Mesendoderm (in vitro differentiated cells): ENCODE measurements at regions not wholly inside any gene's neighbourhood (a gene's known extent, or its start where the extent isn't known, plus 50 kb on each side); places are given as distances from the start of the nearest gene placed in this dataset.

Experiments used
- DNase-seq: peaks from one replicate; pipeline ENCODE4 v3.0.0; 2013
- H2AK5ac ChIP-seq: 2 replicates; pipeline ENCODE4 v1.6.1; 2013; ENCODE audit warnings: low read length, inconsistent platforms
- H2BK120ac ChIP-seq: 2 replicates; pipeline ENCODE4 v1.6.1; 2013; ENCODE audit warnings: low read depth, mild to moderate bottlenecking, low read length, moderate library complexity, mixed read lengths
- H2BK15ac ChIP-seq: replicated peaks from 2 replicates; pipeline ENCODE4 v1.6.1; 2013; ENCODE audit warnings: low read depth, mild to moderate bottlenecking, moderate library complexity
- H2BK5ac ChIP-seq: 2 replicates; pipeline ENCODE4 v1.6.1; 2013; ENCODE audit warnings: low read length, inconsistent platforms
- H3K18ac ChIP-seq: 2 replicates; pipeline ENCODE4 v1.6.1; 2013; ENCODE audit warnings: mild to moderate bottlenecking, low read length, mixed read lengths
- H3K23ac ChIP-seq: one replicate; pipeline ENCODE4 v1.6.1; 2013; ENCODE audit warnings: low read length
- H3K27ac ChIP-seq: 2 replicates; pipeline ENCODE4 v1.5.1; 2013; ENCODE audit warnings: low read depth, mild to moderate bottlenecking, inconsistent platforms, low read length, moderate library complexity
- H3K27me3 ChIP-seq: 2 replicates; pipeline ENCODE4 v1.6.1; 2013; ENCODE audit warnings: low read length, control low read depth, mild to moderate bottlenecking, inconsistent platforms; ENCODE audit not compliant: insufficient read depth, poor library complexity
- H3K36me3 ChIP-seq: 2 replicates; pipeline ENCODE4 v1.6.1; 2013; ENCODE audit warnings: low read length, inconsistent platforms; ENCODE audit not compliant: control insufficient read depth, insufficient read depth
- H3K4ac ChIP-seq: one replicate; pipeline ENCODE4 v1.6.1; 2013; ENCODE audit warnings: low read depth, mild to moderate bottlenecking, low read length, moderate library complexity
- H3K4me1 ChIP-seq: 2 replicates; pipeline ENCODE4 v1.6.1; 2013; ENCODE audit warnings: low read depth, low read length, inconsistent platforms; ENCODE audit not compliant: control insufficient read depth
- H3K4me2 ChIP-seq: 2 replicates; pipeline ENCODE4 v1.6.1; 2013; ENCODE audit warnings: low read length
- H3K4me3 ChIP-seq: 2 replicates; pipeline ENCODE4 v1.5.1; 2013; ENCODE audit warnings: mild to moderate bottlenecking, low read length
- H3K56ac ChIP-seq: one replicate; pipeline ENCODE4 v1.6.1; 2013; ENCODE audit warnings: low read length
- H3K79me1 ChIP-seq: 2 replicates; pipeline ENCODE4 v1.6.1; 2013; ENCODE audit warnings: low read length, inconsistent platforms
- H3K79me2 ChIP-seq: 2 replicates; pipeline ENCODE4 v1.6.1; 2013; ENCODE audit warnings: mild to moderate bottlenecking, low read length; ENCODE audit not compliant: control insufficient read depth, insufficient read depth
- H3K9ac ChIP-seq: 2 replicates; pipeline ENCODE4 v1.6.1; 2013; ENCODE audit warnings: low read length, inconsistent platforms
- H4K5ac ChIP-seq: one replicate; pipeline ENCODE4 v1.6.1; 2013; ENCODE audit warnings: low read length
- H4K8ac ChIP-seq: one replicate; pipeline ENCODE4 v1.6.1; 2013; ENCODE audit warnings: low read depth, mild to moderate bottlenecking, control low read depth, low read length, moderate library complexity
- WGBS: extraction: QIAGEN DNeasy Blood & Tissue Kit; methylation state at CpG from one replicate; pipeline ENCODE4 v1.1.7; 2013; ENCODE audit warnings: low lambda C conversion rate, missing lambda C conversion rate; ENCODE audit not compliant: insufficient coverage; ENCODE audit errors: extremely low coverage; 5-methylcytosine and 5-hydroxymethylcytosine counted together

DNA sequence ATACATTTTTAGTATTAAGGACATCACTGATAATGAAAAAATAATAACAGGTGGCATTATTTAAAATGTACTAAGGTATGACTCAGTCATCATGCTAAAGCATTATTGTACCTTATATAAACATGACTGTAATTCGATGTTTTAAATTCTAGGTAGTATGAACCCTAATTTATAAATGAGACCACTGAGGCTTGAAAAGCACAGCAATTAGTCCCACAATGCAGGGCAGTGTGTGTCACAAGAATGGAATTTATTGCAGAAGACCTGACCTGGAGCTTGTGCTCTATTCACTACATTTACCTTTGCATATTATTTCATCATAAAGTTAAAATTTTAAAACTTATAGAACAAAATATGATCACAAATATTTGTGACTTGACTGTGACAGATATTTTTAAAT is 358.5 kb upstream of the DSEL start:
- Histone ChIP-seq H3K4me3 (no peak overlapping the region), H3K23ac (no peak overlapping the region), H2BK5ac (no peak overlapping the region), H3K18ac (no peak overlapping the region), H4K8ac (no peak overlapping the region), H2BK15ac (no peak overlapping the region), H3K4ac (no peak overlapping the region), H3K79me2 (no peaks in the 10 kb centered on the region), H3K4me2 (no peak overlapping the region), H3K36me3 (no peaks in the 10 kb centered on the region), H3K56ac (no peak overlapping the region), H2AK5ac (no peak overlapping the region), H4K5ac (no peak overlapping the region), H3K4me1 (no peaks in the 10 kb centered on the region), H3K79me1 (no peaks in the 10 kb centered on the region), H2BK120ac (no peak overlapping the region), H3K9ac (no peak overlapping the region), H3K27ac (no peak overlapping the region), H3K27me3 (no peaks in the 10 kb centered on the region)
- DNase-seq, result peak; percentile 54
- WGBS, result no CpG with 5 or more reads among the region's 1 CpG

DNA sequence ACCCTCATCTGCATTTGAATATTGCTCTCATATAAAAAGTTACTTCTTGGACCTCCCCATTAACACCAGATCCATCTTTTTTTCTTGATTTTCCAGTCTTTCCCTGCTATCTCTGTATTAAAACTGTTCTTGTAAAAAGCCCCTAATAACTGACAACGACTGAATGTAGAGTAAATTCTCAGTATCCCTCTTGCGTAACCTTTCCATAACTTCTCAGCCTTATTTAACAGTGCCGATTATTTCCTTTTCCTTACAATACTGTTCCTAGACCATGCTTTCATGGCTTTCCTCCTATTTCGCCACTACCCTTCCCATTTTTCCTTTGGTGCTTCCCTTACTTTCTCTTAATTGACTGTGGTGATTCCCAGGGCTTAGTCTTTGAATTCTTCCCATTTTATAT is 348.9 kb upstream of the DSEL start:
- Histone ChIP-seq H3K23ac (no peak overlapping the region), H3K4me3 (no peak overlapping the region), H3K4ac (no peak overlapping the region), H4K5ac (no peak overlapping the region), H3K27me3 (no peaks in the 10 kb centered on the region), H2BK5ac (no peak overlapping the region), H3K27ac (no peak overlapping the region), H3K4me1 (no peaks in the 10 kb centered on the region), H3K56ac (no peak overlapping the region), H4K8ac (no peak overlapping the region), H2AK5ac (no peak overlapping the region), H3K79me2 (no peaks in the 10 kb centered on the region), H3K9ac (no peak overlapping the region), H3K36me3 (no peaks in the 10 kb centered on the region), H3K18ac (no peak overlapping the region), H2BK120ac (no peak overlapping the region), H3K79me1 (no peaks in the 10 kb centered on the region), H3K4me2 (no peak overlapping the region), H2BK15ac (no peak overlapping the region)
- DNase-seq, result no peak
- no CpG with 5 or more reads among the region's 4 CpGs for WGBS

DNA sequence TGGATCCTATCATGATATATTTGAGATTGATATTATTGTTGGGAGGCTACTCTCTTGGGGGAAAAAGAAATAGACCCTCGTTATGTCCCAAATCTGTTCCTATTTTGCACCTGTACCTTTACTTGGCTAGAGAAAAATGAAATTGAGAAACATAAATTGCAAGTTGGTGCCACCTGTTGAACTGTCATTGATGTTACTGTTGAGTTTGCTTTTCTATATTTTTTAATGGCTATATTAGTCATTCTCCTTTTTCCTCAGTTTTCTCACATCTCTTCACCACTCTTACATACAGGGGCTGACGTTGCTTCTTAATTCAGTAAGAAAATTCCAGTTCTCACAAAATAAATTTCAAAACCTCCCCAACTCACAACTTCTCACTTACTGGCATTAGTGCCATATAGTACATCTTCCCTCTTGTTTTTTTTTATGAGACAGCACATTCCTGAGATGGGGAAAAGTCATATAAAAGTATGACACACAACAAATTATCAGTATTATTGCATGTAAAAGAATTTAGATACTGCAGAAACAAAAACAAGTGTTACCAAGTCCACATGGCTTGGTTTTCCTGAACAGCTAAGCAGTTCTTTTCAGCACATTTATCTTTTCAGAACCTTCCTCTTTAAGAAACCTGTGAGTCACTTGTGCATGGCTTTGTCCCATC is 348.3 kb upstream of the DSEL start:
- Histone ChIP-seq H2BK5ac (no peak overlapping the region), H4K8ac (no peak overlapping the region), H3K36me3 (no peaks in the 10 kb centered on the region), H3K18ac (no peak overlapping the region), H3K79me1 (no peaks in the 10 kb centered on the region), H3K56ac (no peak overlapping the region), H3K27me3 (no peaks in the 10 kb centered on the region), H3K27ac (no peak overlapping the region), H3K23ac (no peak overlapping the region), H2AK5ac (no peak overlapping the region), H3K4me2 (no peak overlapping the region), H3K9ac (no peak overlapping the region), H4K5ac (no peak overlapping the region), H2BK120ac (no peak overlapping the region), H3K4me1 (no peaks in the 10 kb centered on the region), H3K4ac (no peak overlapping the region), H3K4me3 (no peak overlapping the region), H3K79me2 (no peaks in the 10 kb centered on the region), H2BK15ac (no peak overlapping the region)
- WGBS, result no CpG with 5 or more reads among the region's 2 CpGs
- DNase-seq, result no peak

DNA sequence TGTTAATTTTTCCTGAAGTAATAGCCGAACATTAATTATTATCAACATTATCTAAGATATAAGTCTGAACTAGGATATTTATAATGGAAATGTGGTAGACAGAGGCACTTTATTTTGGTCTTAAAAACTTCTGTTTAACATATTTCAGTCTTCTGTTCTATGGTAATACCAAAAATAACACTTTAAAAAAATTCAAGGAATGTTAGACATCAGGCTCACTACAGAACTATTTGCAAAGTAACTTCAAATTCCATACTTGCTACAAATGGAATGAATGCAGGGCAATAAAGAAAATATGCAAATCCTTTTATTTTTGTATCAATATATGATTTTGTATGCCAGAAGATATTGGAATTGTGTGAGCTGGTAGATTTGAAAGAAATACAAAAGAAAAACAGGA is 345.5 kb upstream of the DSEL start:
- no peaks in the 10 kb centered on the region for H3K79me2 ChIP-seq
- H3K4me1 ChIP-seq, result no peaks in the 10 kb centered on the region
- whole genome bisulfite sequencing, result no CpG with 5 or more reads among the region's 1 CpG
- DNase-seq, result no peak
- H3K36me3 ChIP-seq, result no peaks in the 10 kb centered on the region
- H3K4me3 ChIP-seq, result no peak overlapping the region
- H3K27ac ChIP-seq, result no peak overlapping the region
- H4K8ac ChIP-seq, result no peak overlapping the region
- H3K9ac ChIP-seq, result no peak overlapping the region
- H2BK5ac ChIP-seq, result no peak overlapping the region
- no peak overlapping the region for H4K5ac ChIP-seq
- H3K23ac ChIP-seq, result no peak overlapping the region
- H3K56ac ChIP-seq, result no peak overlapping the region
- no peak overlapping the region for H2AK5ac ChIP-seq
- H2BK120ac ChIP-seq, result no peak overlapping the region
- no peak overlapping the region for H3K18ac ChIP-seq
- H3K4ac ChIP-seq, result no peak overlapping the region
- H3K79me1 ChIP-seq, result no peaks in the 10 kb centered on the region
- no peak overlapping the region for H3K4me2 ChIP-seq
- no peaks in the 10 kb centered on the region for H3K27me3 ChIP-seq
- H2BK15ac ChIP-seq, result no peak overlapping the region

DNA sequence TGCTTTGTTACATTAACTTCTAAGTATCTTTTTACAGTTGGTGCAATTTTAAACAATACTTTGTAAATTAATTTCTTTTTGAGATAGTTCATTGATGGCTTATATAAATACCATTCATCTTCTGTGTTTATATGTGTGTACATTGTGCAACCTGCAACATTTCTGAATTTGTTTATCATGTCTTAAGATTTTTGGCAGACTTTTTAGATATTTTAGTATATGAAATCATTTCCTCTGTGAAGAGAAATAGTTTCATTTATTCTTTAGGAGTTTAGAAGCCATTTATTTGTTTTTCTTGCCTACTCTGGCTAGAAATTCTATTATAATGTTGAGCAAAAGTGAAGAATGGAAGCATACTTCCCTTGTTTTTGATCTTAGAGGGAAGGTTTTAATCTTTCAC is 337.8 kb upstream of the DSEL start:
- no peaks in the 10 kb centered on the region for H3K27me3 ChIP-seq
- H2BK120ac ChIP-seq, result no peak overlapping the region
- H3K4me3 ChIP-seq, result no peak overlapping the region
- H3K4ac ChIP-seq, result no peak overlapping the region
- no peak overlapping the region for H3K27ac ChIP-seq
- H3K56ac ChIP-seq, result no peak overlapping the region
- H3K9ac ChIP-seq, result no peak overlapping the region
- no peaks in the 10 kb centered on the region for H3K79me2 ChIP-seq
- no peak overlapping the region for H3K4me2 ChIP-seq
- H3K36me3 ChIP-seq, result no peaks in the 10 kb centered on the region
- no peak for DNase-seq
- H3K18ac ChIP-seq, result no peak overlapping the region
- H3K79me1 ChIP-seq, result no peaks in the 10 kb centered on the region
- H4K5ac ChIP-seq, result no peak overlapping the region
- no peaks in the 10 kb centered on the region for H3K4me1 ChIP-seq
- H2BK5ac ChIP-seq, result no peak overlapping the region
- no peak overlapping the region for H2AK5ac ChIP-seq
- H3K23ac ChIP-seq, result no peak overlapping the region
- no peak overlapping the region for H2BK15ac ChIP-seq
- H4K8ac ChIP-seq, result no peak overlapping the region

DNA sequence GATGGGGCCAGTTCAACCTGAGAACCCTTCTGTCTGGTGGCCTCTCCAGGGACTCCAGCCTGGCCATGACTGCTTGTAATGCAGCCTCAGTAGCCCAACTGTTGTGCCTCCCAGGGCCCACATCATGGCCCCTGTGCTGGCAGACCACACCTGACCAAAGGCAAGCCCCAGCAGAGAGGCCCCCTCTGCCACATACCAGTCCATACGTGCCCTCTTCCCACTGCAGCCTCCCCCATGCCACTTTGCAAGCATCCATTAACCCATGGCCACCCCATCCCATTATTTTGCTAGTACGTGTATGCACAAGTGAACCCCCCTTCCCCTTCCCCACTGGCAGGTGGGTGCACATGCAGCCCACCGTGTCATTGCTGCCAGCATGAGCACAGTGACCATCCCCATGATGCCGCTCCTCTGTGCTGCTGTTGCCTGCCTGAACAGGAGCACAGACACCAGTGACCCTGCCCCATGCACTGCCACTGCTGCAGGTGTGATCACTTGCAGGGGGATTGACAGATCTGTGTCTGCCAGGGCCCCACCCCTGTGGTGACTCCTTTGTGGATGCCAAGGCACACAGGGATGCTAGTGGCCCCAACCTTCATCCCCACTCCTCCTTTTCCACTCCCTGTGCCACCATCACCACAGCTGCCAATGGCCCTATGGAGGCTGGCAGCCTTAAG is 330.0 kb upstream of the DSEL start:
- no CpG with 5 or more reads among the region's 4 CpGs for WGBS
- no peak overlapping the region for H3K9ac ChIP-seq
- H3K79me1 ChIP-seq, result no peaks in the 10 kb centered on the region
- DNase-seq, result no peak
- no peak overlapping the region for H2BK5ac ChIP-seq
- no peaks in the 10 kb centered on the region for H3K36me3 ChIP-seq
- H3K56ac ChIP-seq, result no peak overlapping the region
- no peaks in the 10 kb centered on the region for H3K27me3 ChIP-seq
- no peak overlapping the region for H3K27ac ChIP-seq
- H3K23ac ChIP-seq, result no peak overlapping the region
- H4K5ac ChIP-seq, result no peak overlapping the region
- no peaks in the 10 kb centered on the region for H3K4me1 ChIP-seq
- H2BK15ac ChIP-seq, result no peak overlapping the region
- no peak overlapping the region for H3K4me3 ChIP-seq
- H3K4me2 ChIP-seq, result no peak overlapping the region
- no peak overlapping the region for H3K4ac ChIP-seq
- H3K79me2 ChIP-seq, result no peaks in the 10 kb centered on the region
- no peak overlapping the region for H2BK120ac ChIP-seq
- H4K8ac ChIP-seq, result no peak overlapping the region
- no peak overlapping the region for H3K18ac ChIP-seq
- H2AK5ac ChIP-seq, result no peak overlapping the region
